OCI-LY3 (cell line): ENCODE measurements at regions not wholly inside any gene's neighbourhood (a gene's known extent, or its start where the extent isn't known, plus 50 kb on each side); places are given as distances from the start of the nearest gene placed in this dataset.

Experiments used
- H2AFZ ChIP-seq: fragments of 200-600, 300-600 bp; shearing (Covaris generic); 2 replicates; pipeline ENCODE4 v1.6.0; 2014; ENCODE audit warnings: antibody characterized with exemption, low read depth, low read length
- H3K27ac ChIP-seq: fragments of 200-600, 300-600 bp; sonication (generic); 2 replicates; pipeline ENCODE4 v1.5.1; 2014; ENCODE audit warnings: mild to moderate bottlenecking, low read length, moderate library complexity, mixed read lengths
- H3K27me3 ChIP-seq: fragments of 200-600, 300-600 bp; sonication (generic); 2 replicates; pipeline ENCODE4 v1.6.1; 2014; ENCODE audit warnings: low read depth, low read length, mixed read lengths
- H3K36me3 ChIP-seq: fragments of 200-600, 300-600 bp; sonication (generic); replicated peaks from 2 replicates; pipeline ENCODE3; 2014; ENCODE audit warnings: low read depth, low read length, mixed read lengths
- H3K4me1 ChIP-seq: fragments of 300-600, 200-600 bp; sonication (generic); 2 replicates; pipeline ENCODE4 v1.6.1; 2014; ENCODE audit warnings: low read length, mixed read lengths
- H3K4me2 ChIP-seq: fragments of 200-600, 300-600 bp; sonication (generic); 2 replicates; pipeline ENCODE4 v1.6.1; 2014; ENCODE audit warnings: low read length, mixed read lengths
- H3K4me3 ChIP-seq: fragments of 300-600, 200-600 bp; sonication (generic); 2 replicates; pipeline ENCODE4 v1.5.1; 2014; ENCODE audit warnings: antibody characterized with exemption, mild to moderate bottlenecking, low read length, moderate library complexity
- H3K79me2 ChIP-seq: fragments of 300-600, 200-600 bp; shearing (Covaris generic); 2 replicates; pipeline ENCODE4 v1.6.1; 2014; ENCODE audit warnings: mild to moderate bottlenecking, low read length, mixed read lengths
- H3K9ac ChIP-seq: fragments of 300-600, 200-600 bp; shearing (Covaris generic); 2 replicates; pipeline ENCODE4 v1.6.0; 2014; ENCODE audit warnings: mild to moderate bottlenecking, low read length, moderate library complexity
- H3K9me3 ChIP-seq: fragments of 200-600, 300-600 bp; shearing (Covaris generic); 2 replicates; pipeline ENCODE4 v1.6.1; 2014; ENCODE audit warnings: low read length, mixed read lengths; ENCODE audit not compliant: insufficient read depth
- H4K20me1 ChIP-seq: fragments of 200-600, 300-600 bp; sonication (generic); 2 replicates; pipeline ENCODE4 v1.6.1; 2016; ENCODE audit warnings: low read length, mixed read lengths; ENCODE audit not compliant: insufficient read depth
- CTCF ChIP-seq: fragments of 200-600, 300-600 bp; sonication (generic); IDR thresholded peaks from 2 replicates; pipeline ENCODE4 v1.5.1; 2014; ENCODE audit warnings: antibody characterized with exemption, low read length, low read depth
- EZH2phosphoT487 ChIP-seq: fragments of 200-600 bp; shearing (Covaris generic); IDR thresholded peaks from 2 replicates; pipeline ENCODE4 v1.6.1; 2018; ENCODE audit warnings: antibody characterized with exemption, mixed run types, low read depth

GRCh38 chr3:105042586-105042985 lies 324.1 kb upstream of the ALCAM start:
- Histone ChIP-seq H3K36me3 (no peaks in the 10 kb centered on the region), H3K4me1 (no peaks in the 10 kb centered on the region), H3K9ac (no peak overlapping the region), H3K79me2 (no peaks in the 10 kb centered on the region), H2AFZ (no peak overlapping the region), H3K27me3 (no peaks in the 10 kb centered on the region), H3K27ac (no peak overlapping the region), H3K9me3 (no peaks in the 10 kb centered on the region), H3K4me3 (no peak overlapping the region), H4K20me1 (no peaks in the 10 kb centered on the region), H3K4me2 (no peak overlapping the region)
- no peak for TF ChIP-seq EZH2phosphoT487
- no peak for TF ChIP-seq CTCF

DNA sequence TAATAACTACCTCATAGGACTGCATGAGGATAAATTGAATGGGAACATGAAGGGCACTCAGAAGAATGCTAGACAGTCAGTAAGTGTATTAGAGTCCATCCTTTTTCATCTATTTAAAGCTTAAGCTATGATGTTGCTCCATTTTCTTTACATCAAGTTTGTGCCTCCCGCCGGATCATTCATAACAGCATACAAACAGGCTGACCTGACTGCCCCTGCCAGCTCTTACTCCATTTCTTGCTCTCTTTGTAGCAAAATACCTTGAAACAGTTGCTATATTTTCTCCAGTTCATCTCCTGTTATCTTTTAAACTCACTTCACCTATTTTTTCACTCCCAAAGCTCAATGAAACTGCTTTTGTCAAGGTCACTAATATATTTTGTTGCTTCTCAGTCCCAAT lies 315.6 kb upstream of the ALCAM start:
- no peaks in the 10 kb centered on the region for H3K9me3 ChIP-seq
- H3K27ac ChIP-seq, result no peak overlapping the region
- H2AFZ ChIP-seq, result no peak overlapping the region
- H3K4me3 ChIP-seq, result no peak overlapping the region
- H3K36me3 ChIP-seq, result no peaks in the 10 kb centered on the region
- H3K4me2 ChIP-seq, result no peak overlapping the region
- TF ChIP-seq EZH2phosphoT487 (no peak), CTCF (no peak)
- no peaks in the 10 kb centered on the region for H3K4me1 ChIP-seq
- H3K79me2 ChIP-seq, result no peaks in the 10 kb centered on the region
- H3K9ac ChIP-seq, result no peak overlapping the region
- no peaks in the 10 kb centered on the region for H3K27me3 ChIP-seq
- H4K20me1 ChIP-seq, result no peaks in the 10 kb centered on the region

GRCh38 chr3:105051972-105052371 lies 314.7 kb upstream of the ALCAM start:
- Histone ChIP-seq H3K9me3 (no peaks in the 10 kb centered on the region), H3K4me2 (no peak overlapping the region), H3K27ac (no peak overlapping the region), H2AFZ (no peak overlapping the region), H3K4me3 (no peak overlapping the region), H4K20me1 (no peaks in the 10 kb centered on the region), H3K4me1 (no peaks in the 10 kb centered on the region), H3K27me3 (no peaks in the 10 kb centered on the region), H3K36me3 (no peaks in the 10 kb centered on the region), H3K9ac (no peak overlapping the region), H3K79me2 (no peaks in the 10 kb centered on the region)
- no peak for TF ChIP-seq EZH2phosphoT487
- TF ChIP-seq CTCF, result no peak

GRCh38 chr3:105062853-105063252 lies 303.9 kb upstream of the ALCAM start:
- no peaks in the 10 kb centered on the region for H3K4me1 ChIP-seq
- no peak overlapping the region for H3K4me2 ChIP-seq
- no peak overlapping the region for H3K9ac ChIP-seq
- TF ChIP-seq EZH2phosphoT487, result no peak
- no peak for TF ChIP-seq CTCF
- no peaks in the 10 kb centered on the region for H3K36me3 ChIP-seq
- H3K27me3 ChIP-seq, result no peaks in the 10 kb centered on the region
- no peak overlapping the region for H3K4me3 ChIP-seq
- H3K79me2 ChIP-seq, result no peaks in the 10 kb centered on the region
- no peak overlapping the region for H2AFZ ChIP-seq
- no peaks in the 10 kb centered on the region for H3K9me3 ChIP-seq
- H3K27ac ChIP-seq, result no peak overlapping the region
- H4K20me1 ChIP-seq, result no peaks in the 10 kb centered on the region
